ENCODE measurements at regions not wholly inside any gene's neighbourhood (a gene's known extent, or its start where the extent isn't known, plus 50 kb on each side); places are given as distances from the start of the nearest gene placed in this dataset.
A peak's percentile ranks its signal among the peaks of the same experiment; 100 is the strongest.

- DNase-seq (ENCODE audit: low read depth) = no peak
- no peak overlapping the region for H3K4me3 ChIP-seq (ENCODE audit: low read depth, low read length)
- no peak for TF ChIP-seq CTCF (IDR thresholded peaks at IDR 0.05; ENCODE audit: insufficient read depth, low read depth, low read length)
These were observed 123.3 kb upstream of the ELL2 start for GRCh38 chr5:96084874-96085506.

GRCh38 chr5:96083361-96083881 lies 121.8 kb upstream of the ELL2 start:
- no peak overlapping the region for H3K4me3 ChIP-seq (ENCODE audit: low read depth, low read length)
- peak; percentile 78 for DNase-seq (ENCODE audit: low read depth)
- no peak for TF ChIP-seq CTCF (IDR thresholded peaks at IDR 0.05; ENCODE audit: insufficient read depth, low read depth, low read length)

GRCh38 chr5:96081276-96081858 lies 119.7 kb upstream of the ELL2 start:
- TF ChIP-seq CTCF (IDR thresholded peaks at IDR 0.05; ENCODE audit: insufficient read depth, low read depth, low read length) = no peak
- peak; percentile 39 for DNase-seq (ENCODE audit: low read depth)
- H3K4me3 ChIP-seq (ENCODE audit: low read depth, low read length) = no peak overlapping the region

GRCh38 chr5:96080557-96080956 lies 118.9 kb upstream of the ELL2 start:
- DNase-seq (ENCODE audit: low read depth) = peak; percentile 72
- no peak for TF ChIP-seq CTCF (IDR thresholded peaks at IDR 0.05; ENCODE audit: insufficient read depth, low read depth, low read length)
- H3K4me3 ChIP-seq (ENCODE audit: low read depth, low read length) = no peak overlapping the region

GRCh38 chr5:96079962-96080361 lies 118.3 kb upstream of the ELL2 start:
- DNase-seq (ENCODE audit: low read depth) = no peak
- no peak for TF ChIP-seq CTCF (IDR thresholded peaks at IDR 0.05; ENCODE audit: insufficient read depth, low read depth, low read length)
- H3K4me3 ChIP-seq (ENCODE audit: low read depth, low read length) = no peak overlapping the region

GRCh38 chr5:96079075-96079474 lies 117.4 kb upstream of the ELL2 start:
- TF ChIP-seq CTCF (IDR thresholded peaks at IDR 0.05; ENCODE audit: insufficient read depth, low read depth, low read length) = no peak
- no peak overlapping the region for H3K4me3 ChIP-seq (ENCODE audit: low read depth, low read length)
- peak; percentile 83 for DNase-seq (ENCODE audit: low read depth)

Data from fibroblast of villous mesenchyme (primary cell).